OCI-LY3 (cell line): ENCODE measurements at regions not wholly inside any gene's neighbourhood (a gene's known extent, or its start where the extent isn't known, plus 50 kb on each side); places are given as distances from the start of the nearest gene placed in this dataset.

Experiments
- H2AFZ ChIP-seq: fragments of 200-600, 300-600 bp; shearing (Covaris generic); 2 replicates; pipeline ENCODE4 v1.6.0; 2014; ENCODE audit warnings: antibody characterized with exemption, low read depth, low read length
- H3K27ac ChIP-seq: fragments of 200-600, 300-600 bp; sonication (generic); 2 replicates; pipeline ENCODE4 v1.5.1; 2014; ENCODE audit warnings: mild to moderate bottlenecking, low read length, moderate library complexity, mixed read lengths
- H3K27me3 ChIP-seq: fragments of 200-600, 300-600 bp; sonication (generic); 2 replicates; pipeline ENCODE4 v1.6.1; 2014; ENCODE audit warnings: low read depth, low read length, mixed read lengths
- H3K36me3 ChIP-seq: fragments of 200-600, 300-600 bp; sonication (generic); replicated peaks from 2 replicates; pipeline ENCODE3; 2014; ENCODE audit warnings: low read depth, low read length, mixed read lengths
- H3K4me1 ChIP-seq: fragments of 300-600, 200-600 bp; sonication (generic); 2 replicates; pipeline ENCODE4 v1.6.1; 2014; ENCODE audit warnings: low read length, mixed read lengths
- H3K4me2 ChIP-seq: fragments of 200-600, 300-600 bp; sonication (generic); 2 replicates; pipeline ENCODE4 v1.6.1; 2014; ENCODE audit warnings: low read length, mixed read lengths
- H3K4me3 ChIP-seq: fragments of 300-600, 200-600 bp; sonication (generic); 2 replicates; pipeline ENCODE4 v1.5.1; 2014; ENCODE audit warnings: antibody characterized with exemption, mild to moderate bottlenecking, low read length, moderate library complexity
- H3K79me2 ChIP-seq: fragments of 300-600, 200-600 bp; shearing (Covaris generic); 2 replicates; pipeline ENCODE4 v1.6.1; 2014; ENCODE audit warnings: mild to moderate bottlenecking, low read length, mixed read lengths
- H3K9ac ChIP-seq: fragments of 300-600, 200-600 bp; shearing (Covaris generic); 2 replicates; pipeline ENCODE4 v1.6.0; 2014; ENCODE audit warnings: mild to moderate bottlenecking, low read length, moderate library complexity
- H3K9me3 ChIP-seq: fragments of 200-600, 300-600 bp; shearing (Covaris generic); 2 replicates; pipeline ENCODE4 v1.6.1; 2014; ENCODE audit warnings: low read length, mixed read lengths; ENCODE audit not compliant: insufficient read depth
- H4K20me1 ChIP-seq: fragments of 200-600, 300-600 bp; sonication (generic); 2 replicates; pipeline ENCODE4 v1.6.1; 2016; ENCODE audit warnings: low read length, mixed read lengths; ENCODE audit not compliant: insufficient read depth
- EZH2phosphoT487 ChIP-seq: fragments of 200-600 bp; shearing (Covaris generic); IDR thresholded peaks from 2 replicates; pipeline ENCODE4 v1.6.1; 2018; ENCODE audit warnings: antibody characterized with exemption, mixed run types, low read depth
- TF ChIP-seq, protein P1 (sequence below): fragments of 200-600, 300-600 bp; sonication (generic); IDR thresholded peaks from 2 replicates; pipeline ENCODE4 v1.5.1; 2014; ENCODE audit warnings: antibody characterized with exemption, low read length, low read depth

DNA sequence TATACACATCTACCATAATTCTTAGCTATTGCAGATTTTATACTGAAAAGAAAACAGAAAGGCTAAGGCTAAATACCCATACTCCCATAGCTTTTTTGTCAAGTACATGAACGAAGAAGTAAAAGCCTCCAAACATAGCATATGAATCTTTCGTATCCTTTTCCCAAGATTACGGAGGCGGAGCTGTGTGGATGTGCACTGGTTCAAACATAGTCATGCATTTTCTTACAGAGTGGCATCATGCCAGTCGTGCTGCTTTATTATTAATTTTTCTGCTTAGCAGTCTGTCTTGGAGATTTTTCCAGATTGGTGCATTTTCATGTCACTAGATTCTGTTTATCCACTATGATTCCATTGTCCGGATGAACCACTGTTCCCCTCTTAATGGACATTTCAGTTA lies 118.7 kb upstream of the RUNX3 start:
- H3K27ac ChIP-seq: no peak overlapping the region
- H3K36me3 ChIP-seq: no peaks in the 10 kb centered on the region
- no peak overlapping the region for H3K4me2 ChIP-seq
- no peak overlapping the region for H3K9ac ChIP-seq
- H3K4me1 ChIP-seq: peaks cover 16% of the 10 kb centered on the region
- TF ChIP-seq, protein P1, sequence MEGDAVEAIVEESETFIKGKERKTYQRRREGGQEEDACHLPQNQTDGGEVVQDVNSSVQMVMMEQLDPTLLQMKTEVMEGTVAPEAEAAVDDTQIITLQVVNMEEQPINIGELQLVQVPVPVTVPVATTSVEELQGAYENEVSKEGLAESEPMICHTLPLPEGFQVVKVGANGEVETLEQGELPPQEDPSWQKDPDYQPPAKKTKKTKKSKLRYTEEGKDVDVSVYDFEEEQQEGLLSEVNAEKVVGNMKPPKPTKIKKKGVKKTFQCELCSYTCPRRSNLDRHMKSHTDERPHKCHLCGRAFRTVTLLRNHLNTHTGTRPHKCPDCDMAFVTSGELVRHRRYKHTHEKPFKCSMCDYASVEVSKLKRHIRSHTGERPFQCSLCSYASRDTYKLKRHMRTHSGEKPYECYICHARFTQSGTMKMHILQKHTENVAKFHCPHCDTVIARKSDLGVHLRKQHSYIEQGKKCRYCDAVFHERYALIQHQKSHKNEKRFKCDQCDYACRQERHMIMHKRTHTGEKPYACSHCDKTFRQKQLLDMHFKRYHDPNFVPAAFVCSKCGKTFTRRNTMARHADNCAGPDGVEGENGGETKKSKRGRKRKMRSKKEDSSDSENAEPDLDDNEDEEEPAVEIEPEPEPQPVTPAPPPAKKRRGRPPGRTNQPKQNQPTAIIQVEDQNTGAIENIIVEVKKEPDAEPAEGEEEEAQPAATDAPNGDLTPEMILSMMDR: no peak
- no peak for TF ChIP-seq EZH2phosphoT487
- H3K79me2 ChIP-seq: no peaks in the 10 kb centered on the region
- peaks cover 5% of the 10 kb centered on the region; the same call in 1 of the 2 replicates for H3K27me3 ChIP-seq
- H4K20me1 ChIP-seq: no peaks in the 10 kb centered on the region
- H3K9me3 ChIP-seq: no peaks in the 10 kb centered on the region
- H2AFZ ChIP-seq: no peak overlapping the region
- no peak overlapping the region for H3K4me3 ChIP-seq

DNA sequence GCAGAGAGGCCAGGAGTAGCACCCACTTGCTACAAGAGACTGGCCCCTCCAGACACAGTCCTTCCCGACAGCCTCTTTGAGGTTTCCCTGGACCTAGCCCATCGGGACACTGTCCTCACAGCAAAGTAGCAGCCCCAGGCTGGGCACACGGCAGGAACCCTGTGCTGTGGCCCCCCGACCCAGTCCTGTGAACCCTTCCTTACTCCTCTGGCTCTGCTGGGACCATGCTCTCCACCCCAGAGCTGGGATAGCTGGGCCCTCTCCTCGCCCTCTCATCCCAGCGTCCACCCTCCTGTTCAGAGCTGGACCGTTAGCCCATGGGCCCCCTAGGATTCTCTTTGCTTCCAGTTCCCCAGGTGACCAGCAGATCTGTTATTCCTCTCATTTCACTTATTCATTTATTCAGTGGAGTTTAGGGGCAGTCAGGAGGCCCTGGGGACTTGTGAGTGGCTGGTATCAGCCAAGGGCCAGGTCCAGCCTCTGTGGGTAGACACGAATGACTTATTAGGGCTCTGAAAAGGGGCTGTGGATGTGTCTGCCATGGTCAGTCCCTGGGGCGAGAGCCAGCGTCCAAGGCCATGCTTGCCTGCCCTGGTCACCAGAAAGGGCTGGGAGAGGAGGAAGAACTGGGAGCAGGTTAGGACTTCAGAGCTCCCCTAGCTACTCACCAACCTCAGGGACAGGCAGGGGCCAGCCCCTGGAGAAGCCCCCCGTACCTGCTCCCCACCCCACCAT lies 117.6 kb upstream of the RUNX3 start:
- no peak overlapping the region for H3K4me2 ChIP-seq
- no peaks in the 10 kb centered on the region for H3K9me3 ChIP-seq
- H3K4me3 ChIP-seq: no peak overlapping the region
- no peak overlapping the region for H2AFZ ChIP-seq
- no peak overlapping the region for H3K9ac ChIP-seq
- H3K4me1 ChIP-seq: peaks cover 16% of the 10 kb centered on the region
- no peaks in the 10 kb centered on the region for H3K79me2 ChIP-seq
- TF ChIP-seq, protein P1: no peak
- TF ChIP-seq EZH2phosphoT487: no peak
- H3K36me3 ChIP-seq: no peaks in the 10 kb centered on the region
- H3K27me3 ChIP-seq: no peaks in the 10 kb centered on the region
- no peak overlapping the region for H3K27ac ChIP-seq
- H4K20me1 ChIP-seq: no peaks in the 10 kb centered on the region

DNA sequence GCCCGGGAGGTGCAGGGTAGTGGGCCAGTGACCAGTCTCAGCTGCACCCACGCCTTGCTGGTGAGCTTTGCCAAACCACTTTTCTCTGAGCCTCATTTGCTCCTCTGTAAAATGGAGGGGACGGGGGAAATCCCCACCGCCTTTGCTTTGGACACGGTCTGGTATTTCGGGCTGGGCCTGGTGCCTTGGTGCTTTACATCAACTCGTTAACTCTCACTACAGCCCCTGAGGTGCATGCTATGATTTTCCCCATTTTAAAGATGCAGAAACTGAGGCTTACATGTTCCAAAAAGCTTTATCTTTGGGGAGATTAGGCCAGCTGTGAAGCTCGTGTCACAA lies 116.1 kb upstream of the RUNX3 start:
- no peak for TF ChIP-seq EZH2phosphoT487
- TF ChIP-seq, protein P1: no peak
- Histone ChIP-seq H3K4me3 (no peak overlapping the region), H3K4me1 (peaks cover 16% of the 10 kb centered on the region), H2AFZ (peak overlapping the region; percentile 66; the same call in 1 of the 2 replicates), H3K27me3 (no peaks in the 10 kb centered on the region; the same call in 1 of the 2 replicates), H3K36me3 (no peaks in the 10 kb centered on the region), H4K20me1 (no peaks in the 10 kb centered on the region), H3K79me2 (no peaks in the 10 kb centered on the region), H3K27ac (peak overlapping the region; percentile 15; the same call in 1 of the 2 replicates), H3K9ac (peak overlapping the region; percentile 22; the same call in 1 of the 2 replicates), H3K9me3 (no peaks in the 10 kb centered on the region), H3K4me2 (peak overlapping the region; percentile 21)

DNA sequence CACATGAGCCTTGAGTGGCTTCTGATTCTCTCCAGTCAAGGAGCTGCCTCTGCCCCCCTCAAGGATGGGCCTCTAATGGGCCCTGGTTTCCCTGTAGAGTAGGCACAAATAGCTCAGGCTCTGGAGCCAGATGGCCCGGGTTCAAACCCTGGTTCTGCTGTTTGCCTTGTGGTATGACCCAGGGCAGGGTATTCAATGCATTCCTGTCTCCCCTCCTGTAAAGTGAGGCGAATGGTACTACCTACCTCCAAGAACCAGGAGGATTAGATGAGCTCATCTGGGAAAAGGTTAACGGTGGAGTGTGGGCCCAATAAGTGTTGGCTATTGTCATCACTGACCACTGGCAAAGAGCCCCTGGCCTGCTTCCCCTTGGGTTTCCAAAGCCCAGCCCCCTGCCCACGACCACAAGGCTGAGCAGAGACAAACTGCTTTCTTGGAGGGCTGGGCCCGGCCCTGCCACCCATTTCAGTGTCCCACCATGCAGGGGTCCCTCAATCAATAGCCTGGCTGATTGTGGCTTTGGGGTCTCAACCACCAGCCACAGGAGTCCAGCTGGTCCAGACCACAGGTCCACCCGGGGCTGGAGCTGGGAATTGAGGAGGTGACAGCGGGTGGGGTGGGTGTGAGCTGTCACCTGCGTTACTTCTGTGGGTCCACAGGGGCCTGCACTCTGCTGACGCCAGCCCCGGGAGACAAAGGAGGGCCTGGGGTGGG lies 115.6 kb upstream of the RUNX3 start:
- Histone ChIP-seq H3K27me3 (peaks cover 3% of the 10 kb centered on the region; the same call in 1 of the 2 replicates), H3K36me3 (no peaks in the 10 kb centered on the region), H2AFZ (peak overlapping the region; percentile 66; the same call in 1 of the 2 replicates), H3K4me3 (no peak overlapping the region), H3K79me2 (no peaks in the 10 kb centered on the region), H3K4me2 (peak overlapping the region; percentile 21), H3K27ac (peak overlapping the region; percentile 6; the same call in 1 of the 2 replicates), H3K4me1 (peaks cover 16% of the 10 kb centered on the region), H3K9me3 (no peaks in the 10 kb centered on the region), H3K9ac (peak overlapping the region; percentile 22; the same call in 1 of the 2 replicates), H4K20me1 (no peaks in the 10 kb centered on the region)
- TF ChIP-seq EZH2phosphoT487: no peak
- TF ChIP-seq, protein P1: no peak
